Right lung (tissue), 2 donors: ENCODE measurements at regions not wholly inside any gene's neighbourhood (a gene's known extent, or its start where the extent isn't known, plus 50 kb on each side); places are given as distances from the start of the nearest gene placed in this dataset.
"Not testable (repeated sequence)": the region's sequence is repeated elsewhere in the genome, so short reads cannot be mapped to it uniquely, and the experiment has no call there.

Experiments used
- DNase-seq, 2 donors: peaks; one replicate each; pipeline ENCODE4 v3.0.0-alpha.2; 2013

- DNase-seq, result no peak
These were observed 55.0 kb upstream of the PPP1R2C start for GRCh38 chrX:42832764-42833549.

- not testable (repeated sequence) for DNase-seq
These were observed 55.6 kb upstream of the PPP1R2C start for GRCh38 chrX:42833550-42833940.

- no peak for DNase-seq
These were observed 59.3 kb upstream of the PPP1R2C start for GRCh38 chrX:42837101-42837726.

GRCh38 chrX:42837747-42838146 is 59.8 kb upstream of the PPP1R2C start:
- DNase-seq, result no peak

- no peak for DNase-seq
These were observed 61.7 kb upstream of the PPP1R2C start for GRCh38 chrX:42839632-42840031.

- DNase-seq, result no peak
These were observed 68.8 kb upstream of the PPP1R2C start for GRCh38 chrX:42846741-42847140.

- no peak for DNase-seq
These were observed 77.3 kb upstream of the PPP1R2C start for GRCh38 chrX:42855259-42855658.

- DNase-seq, result no peak
These were observed 79.8 kb upstream of the PPP1R2C start for GRCh38 chrX:42857766-42858165.

GRCh38 chrX:42869011-42869410 is 91.0 kb upstream of the PPP1R2C start:
- no peak for DNase-seq

GRCh38 chrX:42869659-42870476 is 91.9 kb upstream of the PPP1R2C start:
- no peak for DNase-seq

- DNase-seq, result no peak
These were observed 108.6 kb upstream of the PPP1R2C start for GRCh38 chrX:42886519-42886918.

GRCh38 chrX:42900947-42901346 is 123.0 kb upstream of the PPP1R2C start:
- DNase-seq, result no peak

- DNase-seq, result no peak
These were observed 124.5 kb upstream of the PPP1R2C start for GRCh38 chrX:42902513-42902912.

- DNase-seq, result no peak
These were observed 142.8 kb upstream of the PPP1R2C start for GRCh38 chrX:42920752-42921151.

- DNase-seq, result peak; percentile 34 to 44
These were observed 152.1 kb upstream of the PPP1R2C start for GRCh38 chrX:42930071-42930470.

GRCh38 chrX:42930951-42931350 is 153.0 kb upstream of the PPP1R2C start:
- no peak for DNase-seq

- no peak for DNase-seq
These were observed 155.2 kb upstream of the PPP1R2C start for GRCh38 chrX:42933187-42933586.

GRCh38 chrX:42934020-42934726 is 156.2 kb upstream of the PPP1R2C start:
- no peak for DNase-seq

- no peak for DNase-seq
These were observed 163.7 kb upstream of the PPP1R2C start for GRCh38 chrX:42941671-42942070.

- DNase-seq, result no peak
These were observed 165.3 kb upstream of the PPP1R2C start for GRCh38 chrX:42943051-42943974.
